Stimulated activated CD4-positive, alpha-beta T cell treated with anti-CD3 and anti-CD28 coated beads, Interleukin-15, amount 100 ng/mL, for 1 hour (primary cell): ENCODE measurements at regions not wholly inside any gene's neighbourhood (a gene's known extent, or its start where the extent isn't known, plus 50 kb on each side); places are given as distances from the start of the nearest gene placed in this dataset.
"Not testable (repeated sequence)": the region's sequence is repeated elsewhere in the genome, so short reads cannot be mapped to it uniquely, and the experiment has no call there.

Experiments
- DNase-seq, 2 donors: peaks; one replicate each; pipeline ENCODE4 v3.0.0-alpha.2; 2020; ENCODE audit warnings: low read depth in 1 of 2, low spot score in 1 of 2

DNA sequence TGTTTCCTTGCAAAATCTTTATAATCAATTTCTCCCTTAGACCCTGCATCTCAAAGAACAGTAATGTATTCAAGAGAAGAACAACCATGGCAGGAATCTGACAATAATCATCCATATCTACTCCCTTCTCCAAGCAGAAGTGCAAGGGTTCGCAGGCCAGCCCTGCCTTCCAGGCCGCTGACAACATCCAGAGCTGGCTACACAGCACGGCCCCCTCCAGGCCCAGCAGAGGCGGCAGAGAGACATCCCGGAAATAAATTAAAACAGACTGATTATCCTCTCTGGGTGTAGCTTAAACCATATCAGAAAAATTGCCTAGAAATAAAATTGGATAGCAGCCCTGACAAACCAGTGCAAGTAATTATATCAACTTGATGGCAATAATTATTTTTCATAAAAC, 223.3 kb downstream of the FAM43A start:
- DNase-seq: no peak

DNA sequence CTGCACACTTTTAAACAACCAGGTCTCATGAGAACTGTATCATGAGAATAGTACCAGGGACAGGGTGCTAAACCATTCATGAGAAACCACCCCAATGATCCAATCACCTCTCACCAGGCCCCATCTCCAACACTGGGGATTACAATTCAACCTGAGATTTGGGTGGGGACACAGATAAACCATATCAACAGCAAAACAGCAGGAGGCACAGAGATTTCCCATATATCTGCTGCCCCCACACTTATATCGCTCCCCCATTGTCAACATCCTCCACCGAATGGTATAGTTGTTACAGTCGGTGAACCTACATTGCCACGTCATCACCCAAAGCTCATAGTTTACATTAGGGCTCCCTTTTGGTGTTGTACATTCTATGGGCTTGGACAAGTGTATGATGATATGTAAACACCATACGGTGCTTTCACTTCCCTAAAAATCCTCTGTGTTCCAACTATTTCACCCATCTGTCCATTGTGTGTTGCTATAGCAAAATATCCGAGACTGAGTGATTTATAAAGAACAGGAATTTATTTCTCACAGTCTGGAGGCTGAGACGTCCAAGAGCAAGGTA, 224.8 kb downstream of the FAM43A start:
- DNase-seq: no peak

DNA sequence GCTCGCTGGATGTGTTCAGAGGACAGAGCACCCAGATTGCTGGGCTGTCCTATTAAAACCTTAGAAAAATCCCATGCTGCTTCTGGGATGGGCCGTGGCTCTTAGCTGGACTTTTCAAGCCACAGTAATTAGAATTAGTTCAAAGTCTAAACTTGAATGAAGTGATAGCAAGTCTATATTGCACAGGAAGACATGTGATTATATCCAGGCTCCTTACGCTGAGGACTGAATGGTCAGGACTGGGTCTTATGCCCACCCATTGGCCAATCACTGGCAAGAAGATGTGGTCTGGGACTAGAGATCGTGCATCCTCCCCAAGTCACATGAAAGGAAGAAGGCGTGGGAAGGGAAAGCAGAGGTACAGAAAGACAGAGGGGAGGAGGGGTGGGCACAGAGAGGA, 227.6 kb downstream of the FAM43A start:
- no peak for DNase-seq

DNA sequence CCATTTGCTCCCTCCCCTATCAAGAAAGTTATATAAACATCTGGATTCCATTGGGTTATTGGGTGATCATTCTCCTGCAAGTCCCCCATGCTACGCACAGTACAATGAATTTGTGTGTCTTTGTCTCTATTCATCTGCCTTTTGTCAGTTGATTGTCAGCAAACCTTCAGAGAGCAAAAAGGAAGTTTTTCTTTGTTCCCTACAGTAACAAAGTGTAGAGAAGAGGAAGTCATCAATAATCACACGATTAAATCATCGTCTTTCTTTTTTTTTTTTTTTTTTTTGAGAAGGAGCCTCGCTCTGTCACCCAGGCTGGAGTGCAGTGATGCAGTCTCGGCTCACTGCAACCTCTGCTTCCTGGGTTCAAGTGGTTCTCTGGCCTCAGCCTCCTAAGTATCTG, 239.2 kb downstream of the FAM43A start:
- not testable (repeated sequence) for DNase-seq

DNA sequence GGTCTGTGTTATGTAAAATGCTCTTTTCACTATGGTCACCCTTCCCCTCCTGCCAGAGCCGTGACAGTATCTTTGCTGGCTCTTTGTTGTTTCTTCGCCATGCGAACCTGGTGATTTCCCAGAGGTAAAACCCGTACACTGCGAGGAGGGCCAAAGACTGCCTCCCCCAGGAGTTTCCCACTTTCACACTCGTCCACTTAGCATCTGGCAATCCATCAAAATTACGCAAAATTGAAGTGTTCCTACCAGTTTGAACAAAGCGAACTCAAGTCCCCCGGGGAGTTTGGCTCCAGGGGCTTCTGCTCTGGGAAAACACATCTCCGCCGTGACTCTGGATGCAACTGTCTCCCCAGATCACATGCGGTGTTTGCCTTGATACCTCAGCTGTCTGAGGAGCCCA, 239.9 kb downstream of the FAM43A start:
- no peak for DNase-seq

DNA sequence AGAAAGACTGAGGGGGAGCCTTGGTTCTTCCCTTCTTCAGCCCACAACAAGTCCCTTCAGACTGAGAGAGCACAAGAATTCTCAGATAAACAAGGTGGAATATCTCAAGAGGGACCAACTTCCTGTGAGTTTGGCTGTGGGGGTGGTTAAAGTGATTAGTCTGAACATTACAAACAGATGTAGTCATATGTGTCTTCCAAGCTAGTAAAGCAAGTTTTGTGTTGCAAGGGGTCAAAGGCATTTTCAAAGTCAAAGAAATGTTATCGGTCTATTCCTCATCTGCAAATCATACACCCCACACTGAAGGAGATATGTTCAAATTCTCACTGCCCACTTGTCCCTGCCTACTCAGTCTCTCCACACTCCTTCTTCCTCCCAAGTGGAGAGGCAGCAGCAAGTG, 242.5 kb downstream of the FAM43A start:
- DNase-seq: no peak

DNA sequence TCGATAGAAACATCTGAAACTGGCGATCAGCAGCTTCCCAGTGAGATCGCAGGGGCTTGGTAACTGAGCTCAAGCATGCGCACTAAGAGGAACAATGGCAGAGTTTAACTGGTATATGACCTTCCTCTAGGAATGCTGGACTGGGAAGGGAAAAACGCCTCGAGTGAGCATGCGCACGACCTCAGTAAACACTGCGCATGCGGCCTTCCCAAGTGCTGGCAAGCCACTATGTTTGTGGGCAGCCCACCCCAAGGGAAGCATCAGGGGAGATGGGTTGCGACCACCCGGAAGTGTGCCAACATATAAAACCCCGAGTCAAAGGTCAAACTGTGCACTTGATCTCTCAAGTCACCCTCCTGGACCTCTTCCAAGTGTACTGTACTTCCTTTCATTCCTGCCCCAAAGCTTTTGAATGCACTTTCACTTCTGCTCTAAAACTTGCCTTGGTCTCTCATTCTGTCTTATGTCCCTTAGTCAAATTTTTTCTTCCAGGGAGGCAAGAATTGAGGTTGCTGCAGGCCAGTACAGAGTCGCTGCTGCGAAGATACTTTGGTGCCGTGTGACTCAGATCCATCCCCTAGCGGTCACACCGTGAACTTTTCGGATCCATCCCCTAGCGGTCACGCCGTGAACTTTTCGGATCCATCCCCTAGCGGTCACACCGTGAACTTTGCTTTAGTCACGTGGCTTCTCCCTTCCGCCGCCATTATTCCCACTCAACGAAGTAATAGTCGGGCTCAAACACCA, 243.3 kb downstream of the FAM43A start:
- DNase-seq: no peak

DNA sequence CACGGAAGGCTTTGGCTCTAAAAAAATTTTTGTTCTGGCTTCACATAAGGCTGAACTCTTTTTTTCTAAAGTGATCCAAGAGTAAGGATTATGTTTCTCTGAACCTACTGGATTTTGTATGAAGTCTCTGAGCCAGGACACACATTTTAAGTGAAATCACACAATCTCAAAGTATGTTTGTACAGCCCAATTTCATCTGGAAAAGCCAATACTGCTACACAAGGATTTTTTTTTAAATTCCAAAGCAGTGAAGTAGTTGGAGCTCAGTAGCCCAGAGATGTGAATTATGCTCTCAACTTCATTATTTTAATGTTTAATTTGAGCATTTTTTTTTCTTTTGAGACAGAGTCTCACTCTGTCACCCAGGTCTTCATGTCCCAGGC, 243.9 kb downstream of the FAM43A start:
- DNase-seq: no peak

DNA sequence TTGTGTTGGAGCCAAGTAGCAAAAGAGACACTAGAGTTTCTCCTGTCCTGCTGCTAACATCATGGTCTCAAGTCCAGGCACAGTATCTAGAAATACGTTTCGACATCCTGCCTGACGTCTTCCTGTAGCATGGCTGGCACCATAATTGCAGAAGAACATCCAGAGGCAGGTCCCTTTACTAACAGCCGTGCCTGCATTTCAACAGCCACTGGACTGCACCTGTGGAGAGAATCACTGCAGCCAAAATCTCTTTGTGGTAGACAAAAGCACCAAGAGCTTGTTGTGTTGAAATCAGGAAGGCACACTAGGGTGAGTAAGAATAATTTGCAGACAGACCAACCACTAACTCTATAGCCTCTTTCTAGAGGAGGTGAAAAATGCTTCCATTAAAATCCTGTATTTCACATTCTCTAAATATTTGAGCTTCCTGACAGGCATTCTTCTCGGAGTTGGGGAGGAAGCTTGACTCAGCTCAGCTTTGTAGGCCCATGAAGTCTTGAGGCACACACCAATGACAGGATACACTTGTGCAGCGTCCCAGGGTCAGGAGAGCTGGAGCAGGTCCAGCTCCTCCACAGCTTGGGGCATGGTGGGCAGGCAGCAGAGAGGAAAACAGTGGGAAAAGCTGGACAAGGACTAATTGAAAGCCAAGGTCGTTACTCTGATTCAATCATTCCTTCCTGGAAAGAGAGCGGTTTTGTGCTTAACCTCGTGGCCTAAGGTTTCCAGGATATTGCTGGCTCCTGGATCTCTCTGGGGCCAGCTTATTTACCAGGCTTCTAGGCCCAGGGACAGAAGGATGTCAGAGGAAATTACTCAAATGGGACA, 244.9 kb downstream of the FAM43A start:
- no peak for DNase-seq

DNA sequence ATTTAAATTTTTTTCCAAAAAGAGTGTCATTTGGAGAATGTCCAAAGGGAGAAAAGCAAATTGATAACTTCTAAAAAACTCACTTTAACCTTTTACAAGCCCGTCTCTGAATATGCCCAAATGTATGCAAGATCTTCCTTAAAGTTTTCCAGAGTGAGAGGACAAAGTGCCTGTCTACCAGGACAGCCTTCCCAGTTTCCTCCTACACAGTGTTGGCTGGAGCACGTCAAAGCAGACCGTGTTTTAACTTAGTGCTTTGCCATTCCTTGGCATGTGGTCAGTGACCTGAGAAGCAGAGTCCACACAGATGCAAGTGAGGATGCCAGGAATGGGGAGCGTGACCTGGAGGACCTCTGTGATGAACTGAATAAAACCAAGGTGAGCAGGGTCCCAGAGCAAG, 245.7 kb downstream of the FAM43A start:
- DNase-seq: no peak

DNA sequence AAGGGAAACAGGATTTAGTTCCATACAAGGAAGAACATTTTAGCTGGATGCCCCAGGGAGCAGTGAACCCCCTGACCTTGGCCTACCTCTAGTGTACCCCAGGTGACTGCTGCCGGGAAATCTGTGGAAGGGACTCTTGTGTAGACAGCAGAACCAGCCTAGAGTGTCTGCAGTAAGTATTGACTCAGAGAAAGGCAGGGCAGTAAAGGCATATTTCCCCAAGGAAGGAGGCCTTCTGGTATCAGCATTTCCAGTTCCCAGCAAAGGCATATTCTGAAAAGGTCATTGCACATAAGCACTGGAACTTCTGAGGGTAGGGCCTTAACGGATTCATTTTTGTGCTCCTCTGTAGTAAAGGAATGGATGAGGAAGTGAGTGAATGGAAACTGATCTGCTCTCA, 246.2 kb downstream of the FAM43A start:
- DNase-seq: no peak

DNA sequence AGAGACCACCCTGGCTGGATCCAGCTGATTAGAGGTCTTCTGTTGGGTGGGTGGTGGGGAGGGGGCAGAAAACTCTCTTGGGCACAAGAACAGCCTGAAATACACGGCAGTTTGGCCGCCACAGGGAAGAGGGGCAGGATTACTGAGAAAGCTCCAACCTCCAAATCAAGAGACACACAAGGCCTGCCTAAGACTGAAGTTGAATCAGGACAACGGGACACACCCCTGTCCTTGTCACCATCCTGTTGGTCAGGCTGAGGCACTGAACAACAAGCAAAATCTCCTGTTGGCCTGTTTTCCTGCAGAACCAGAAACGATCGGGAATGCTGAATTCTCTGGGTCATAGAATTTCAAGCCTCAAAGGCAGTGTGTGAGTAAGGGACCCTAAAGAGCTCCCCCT, 247.8 kb downstream of the FAM43A start:
- DNase-seq: no peak

DNA sequence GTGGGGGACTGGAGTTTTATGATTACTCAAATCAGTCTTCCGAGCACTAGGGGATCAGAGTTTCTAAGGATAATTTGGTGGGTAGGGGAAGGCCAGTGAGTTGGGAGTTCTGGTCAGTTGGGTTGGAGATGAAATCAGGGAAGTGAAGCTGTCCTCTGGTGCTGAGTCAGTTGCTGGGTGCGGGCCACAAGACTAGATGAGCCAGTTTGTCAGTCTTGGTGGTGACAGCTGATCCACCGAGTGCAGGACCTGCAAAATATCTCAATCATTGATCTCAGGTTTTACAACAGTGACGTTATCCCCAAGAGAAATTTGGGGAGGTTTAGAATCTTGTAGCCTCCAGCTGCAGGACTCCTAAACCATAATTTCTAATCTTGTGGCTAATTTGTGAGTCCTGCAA, 249.4 kb downstream of the FAM43A start:
- no peak for DNase-seq

DNA sequence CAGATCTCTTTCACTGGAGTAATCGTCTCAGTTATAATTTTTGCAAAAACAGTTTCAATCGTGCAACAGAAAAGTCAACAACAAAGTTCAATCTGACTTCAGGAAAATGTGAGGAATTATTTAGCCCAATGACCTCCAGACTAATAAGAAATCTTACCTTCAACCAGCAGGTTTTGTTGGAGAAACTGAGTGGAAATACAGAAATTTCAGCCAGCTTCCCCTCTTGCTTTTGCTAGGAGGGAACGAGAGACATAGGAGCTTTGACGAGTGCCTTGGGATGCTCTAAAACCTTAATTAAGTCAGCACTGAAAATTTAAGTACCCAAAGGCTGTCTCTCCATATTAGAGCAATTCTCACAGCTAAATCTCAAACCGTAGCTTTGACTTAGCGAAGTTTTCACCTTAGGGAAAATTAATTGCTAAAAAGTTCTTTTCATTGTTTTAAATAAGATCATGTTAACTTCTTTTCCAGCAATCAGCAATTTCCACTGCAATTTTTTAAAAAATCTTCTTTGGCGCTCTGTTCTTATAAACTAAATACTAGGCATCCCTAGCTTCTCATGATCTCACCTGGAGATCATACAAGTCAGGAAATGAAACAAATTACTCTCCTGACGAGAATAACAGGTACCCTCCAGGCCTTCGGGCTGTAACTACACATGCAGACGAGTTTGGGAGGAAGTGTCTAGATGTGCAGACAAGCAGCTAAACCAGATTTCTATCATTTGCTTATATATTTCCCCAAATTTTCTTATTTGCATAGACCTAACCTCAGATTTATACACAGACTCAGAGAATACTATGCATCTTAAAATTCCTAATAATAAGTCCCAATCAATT, 250.2 kb downstream of the FAM43A start:
- DNase-seq: no peak

DNA sequence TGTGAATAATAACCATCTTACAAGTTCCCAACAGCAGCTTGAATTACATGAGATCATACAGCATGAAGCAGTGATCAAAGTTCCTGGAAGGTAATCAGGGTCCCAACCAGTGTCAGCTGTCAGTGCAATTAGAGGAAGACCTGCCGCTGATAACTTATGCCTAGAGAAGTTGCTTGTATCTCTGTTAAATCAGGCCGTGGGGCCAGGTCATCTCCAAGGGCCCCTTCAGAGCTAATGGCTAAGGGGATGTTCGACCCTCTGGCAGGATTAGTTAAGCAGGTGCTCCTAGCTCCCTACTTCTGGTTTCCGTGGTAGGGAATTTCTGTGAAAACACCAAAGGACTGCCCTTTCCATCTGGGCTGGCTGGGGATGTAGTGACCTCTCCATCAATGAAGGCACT, 251.0 kb downstream of the FAM43A start:
- DNase-seq: no peak

DNA sequence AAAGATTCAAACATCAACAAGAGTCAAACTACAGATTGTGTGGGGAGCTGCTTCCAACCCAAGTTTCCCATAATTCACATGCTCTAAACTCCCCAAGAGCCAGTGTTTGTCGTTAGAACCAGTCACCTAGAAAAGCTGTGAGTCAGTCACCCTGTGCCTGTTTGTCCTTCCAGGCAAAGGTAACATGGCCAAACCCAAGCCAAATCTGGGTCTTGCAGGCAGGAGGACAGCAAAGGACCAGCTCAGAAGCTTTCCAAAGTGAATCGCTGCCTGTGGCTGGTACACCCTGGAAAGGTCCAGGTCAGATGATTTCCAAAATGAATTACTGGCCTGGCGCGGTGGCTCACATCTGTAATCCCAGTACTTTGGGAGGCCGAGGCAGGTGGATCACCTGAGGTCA, 251.5 kb downstream of the FAM43A start:
- DNase-seq: no peak

DNA sequence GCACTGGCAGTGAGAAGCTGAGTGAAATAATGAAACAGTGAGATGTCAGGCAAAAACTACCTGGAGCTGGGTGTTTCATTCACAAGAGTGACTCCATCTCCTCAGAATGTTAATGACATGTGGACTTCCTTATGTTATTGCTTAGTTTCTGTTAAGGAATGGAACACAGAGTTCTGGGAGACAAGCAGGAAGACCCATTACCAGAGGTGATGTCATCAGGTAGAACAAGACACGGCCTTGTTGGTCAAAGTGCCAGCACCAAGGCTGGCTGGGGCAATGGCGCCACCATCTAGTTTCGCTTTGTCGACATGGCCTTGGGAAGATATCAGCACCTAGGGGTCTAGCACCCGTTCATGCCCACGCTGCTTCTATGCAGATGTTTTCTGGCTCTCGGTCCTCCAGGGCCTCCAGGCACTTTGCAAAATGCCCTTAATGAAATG, 252.2 kb downstream of the FAM43A start:
- no peak for DNase-seq

DNA sequence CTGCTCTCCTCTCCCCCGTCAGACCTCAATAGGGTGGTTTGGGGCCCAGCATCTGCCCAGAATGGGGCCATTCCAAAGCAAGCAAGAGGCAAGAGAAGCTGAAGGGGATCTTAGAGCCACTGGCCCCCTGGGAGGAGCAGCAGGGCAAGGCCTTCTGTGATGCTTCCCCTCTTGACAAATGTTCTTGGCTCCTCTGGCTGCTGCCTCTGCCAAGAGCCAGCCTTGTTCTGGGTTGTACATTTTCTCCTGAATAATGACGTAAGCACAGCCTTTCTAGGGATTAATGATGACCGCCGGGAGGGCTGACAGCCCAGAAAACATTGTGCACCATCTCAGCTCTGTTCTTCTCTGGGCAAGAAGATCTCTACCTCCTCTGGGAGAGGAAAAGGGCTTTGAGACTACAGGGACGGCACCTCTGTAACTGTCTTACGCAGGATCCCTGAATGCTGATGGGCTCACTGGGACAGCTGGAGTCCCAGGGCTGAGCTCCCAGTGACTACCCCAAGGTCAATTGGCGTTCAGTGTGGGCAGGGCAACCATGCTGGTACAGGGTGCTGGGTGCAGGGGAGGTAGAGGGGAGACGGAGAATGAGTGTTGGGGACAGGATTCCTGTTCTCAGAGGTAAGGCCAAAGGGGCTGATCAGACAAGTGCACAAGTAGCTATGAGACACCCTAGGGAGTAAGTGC, 253.3 kb downstream of the FAM43A start:
- DNase-seq: no peak

DNA sequence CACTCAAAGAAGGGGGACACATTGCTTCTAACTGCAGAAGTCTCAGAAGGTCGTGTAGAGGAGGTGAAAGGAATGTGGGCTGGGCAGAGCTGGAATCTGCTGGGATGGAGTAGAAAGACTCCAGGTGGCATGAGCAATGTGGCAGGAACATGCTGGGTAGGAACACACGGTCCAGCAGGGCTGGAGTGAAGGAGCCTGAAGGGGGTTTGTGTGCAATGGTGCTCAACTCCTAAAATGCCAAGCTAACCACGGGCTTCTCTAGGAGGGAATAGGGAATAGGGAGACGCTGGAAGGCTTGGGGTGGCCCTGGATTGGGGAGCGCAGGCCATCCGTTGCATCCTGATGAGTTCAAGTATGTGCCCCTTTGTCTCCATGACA, 253.8 kb downstream of the FAM43A start:
- no peak for DNase-seq

DNA sequence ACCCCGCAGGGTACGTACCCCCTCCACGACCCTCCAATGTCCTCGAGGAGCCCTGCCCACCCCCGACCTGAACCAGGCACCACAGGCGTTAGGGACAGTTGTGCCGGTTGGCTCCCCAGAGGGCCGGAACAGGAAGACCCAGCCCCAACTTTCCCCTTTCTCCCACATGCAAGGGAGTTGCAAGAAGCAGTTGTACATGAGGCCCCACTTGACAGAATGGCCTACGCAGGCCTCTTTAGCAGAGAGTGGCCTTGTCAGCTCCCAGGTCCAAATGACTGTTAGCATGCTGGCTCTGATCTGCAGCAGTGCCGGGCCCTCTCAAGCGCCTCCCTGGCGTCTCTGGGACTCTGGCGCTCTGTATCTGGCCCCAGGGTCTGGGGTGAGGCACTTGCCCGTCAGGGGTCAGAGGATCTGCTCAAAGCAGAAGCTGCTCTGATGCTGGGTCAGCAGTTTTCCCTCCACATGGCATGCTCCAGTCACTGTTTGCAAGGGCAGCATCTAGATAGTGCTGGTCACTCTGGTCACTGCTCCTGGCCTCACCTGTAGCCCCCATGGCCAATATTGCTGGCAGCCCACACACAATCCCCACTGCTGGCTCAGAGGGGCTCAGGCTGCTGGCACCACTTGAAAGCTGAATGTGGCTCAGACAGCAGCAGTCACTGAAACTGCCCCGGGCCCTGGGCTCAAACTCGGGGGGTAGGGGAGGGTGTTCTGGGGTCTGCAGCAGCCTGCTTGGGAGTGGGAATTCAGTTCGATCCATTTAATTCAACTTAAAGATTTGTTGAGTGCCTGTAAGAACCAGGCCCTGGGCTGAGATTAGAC, 254.5 kb downstream of the FAM43A start:
- no peak for DNase-seq
